ENCODE measurements at regions not wholly inside any gene's neighbourhood (a gene's known extent, or its start where the extent isn't known, plus 50 kb on each side); places are given as distances from the start of the nearest gene placed in this dataset.

DNA sequence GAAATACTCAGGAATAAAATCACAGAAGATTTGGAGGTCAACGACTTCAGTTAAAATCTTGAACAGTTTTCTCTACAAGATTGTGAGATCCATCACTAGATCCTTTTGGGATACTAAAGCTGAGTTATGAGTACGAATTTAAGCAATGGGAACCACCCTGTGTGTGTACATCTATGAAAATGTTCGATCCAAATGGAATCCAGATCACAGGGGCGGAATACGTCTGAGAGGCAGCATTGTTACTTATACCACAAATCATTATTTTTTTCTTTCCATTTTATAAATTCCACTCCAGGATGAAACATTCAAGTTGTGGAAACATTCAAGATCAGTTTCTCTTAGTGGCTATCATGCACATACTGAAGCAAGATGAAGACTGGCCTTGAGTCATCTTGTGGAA, 239.3 kb upstream of the PAPPA start:
- DNase-seq (ENCODE audit: low read depth), result no peak

DNA sequence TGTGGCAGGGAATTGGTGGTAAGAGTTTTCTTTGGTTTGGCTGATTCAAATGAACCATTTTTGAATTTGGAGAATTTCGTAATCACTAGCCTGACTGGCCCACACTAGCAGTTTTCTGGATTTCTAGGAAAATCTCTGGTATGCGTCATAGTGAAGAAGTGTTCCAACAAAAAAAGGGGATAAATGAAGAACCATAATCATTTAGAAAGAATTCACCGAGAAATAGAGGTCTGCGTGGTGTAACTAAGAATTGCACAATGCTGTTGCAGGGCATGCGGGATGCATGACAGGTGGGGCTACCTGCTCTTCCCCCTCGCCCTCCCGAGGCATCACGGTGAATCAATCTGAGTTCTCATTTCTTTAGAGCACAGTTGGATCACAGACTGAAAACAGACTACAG, 232.3 kb upstream of the PAPPA start:
- DNase-seq (ENCODE audit: low read depth), result peak; percentile 30

DNA sequence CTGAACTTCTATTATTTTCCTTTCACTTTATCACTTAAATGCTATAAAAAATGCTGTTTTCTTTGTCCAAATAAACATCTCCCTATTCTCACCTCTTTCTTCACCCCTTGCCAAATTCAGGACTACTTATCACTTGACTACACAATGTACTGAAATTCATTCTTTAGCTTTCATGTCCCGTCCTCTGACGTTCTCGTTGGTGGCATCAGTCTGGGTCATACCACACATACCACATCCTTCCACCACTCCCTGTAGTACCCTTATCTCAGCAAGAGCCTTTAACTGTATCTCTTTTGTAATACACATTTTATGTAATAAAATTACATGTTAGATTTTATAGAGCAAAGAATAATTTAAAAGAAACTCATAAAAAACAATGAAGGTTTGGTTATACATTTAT, 231.1 kb upstream of the PAPPA start:
- no peak for DNase-seq (ENCODE audit: low read depth)

DNA sequence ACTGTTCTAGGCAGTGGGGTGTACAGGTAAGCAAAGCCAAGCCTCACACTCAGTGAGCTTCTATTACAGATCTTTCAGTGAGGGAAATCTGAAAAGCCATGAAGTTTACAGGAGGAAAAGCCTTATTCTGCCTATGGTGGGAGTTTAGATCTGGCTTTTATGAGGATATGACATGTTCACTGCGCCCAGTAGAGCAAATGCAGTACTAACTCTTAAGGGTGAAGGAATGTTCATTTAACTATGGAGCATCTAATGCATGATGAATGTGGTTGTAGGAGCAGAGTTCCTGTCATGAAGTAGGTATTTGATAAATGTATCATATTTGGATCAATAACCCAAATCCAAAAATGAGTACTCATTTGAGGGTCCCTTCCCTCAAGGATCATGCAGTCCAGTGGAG, 230.2 kb upstream of the PAPPA start:
- no peak for DNase-seq (ENCODE audit: low read depth)

DNA sequence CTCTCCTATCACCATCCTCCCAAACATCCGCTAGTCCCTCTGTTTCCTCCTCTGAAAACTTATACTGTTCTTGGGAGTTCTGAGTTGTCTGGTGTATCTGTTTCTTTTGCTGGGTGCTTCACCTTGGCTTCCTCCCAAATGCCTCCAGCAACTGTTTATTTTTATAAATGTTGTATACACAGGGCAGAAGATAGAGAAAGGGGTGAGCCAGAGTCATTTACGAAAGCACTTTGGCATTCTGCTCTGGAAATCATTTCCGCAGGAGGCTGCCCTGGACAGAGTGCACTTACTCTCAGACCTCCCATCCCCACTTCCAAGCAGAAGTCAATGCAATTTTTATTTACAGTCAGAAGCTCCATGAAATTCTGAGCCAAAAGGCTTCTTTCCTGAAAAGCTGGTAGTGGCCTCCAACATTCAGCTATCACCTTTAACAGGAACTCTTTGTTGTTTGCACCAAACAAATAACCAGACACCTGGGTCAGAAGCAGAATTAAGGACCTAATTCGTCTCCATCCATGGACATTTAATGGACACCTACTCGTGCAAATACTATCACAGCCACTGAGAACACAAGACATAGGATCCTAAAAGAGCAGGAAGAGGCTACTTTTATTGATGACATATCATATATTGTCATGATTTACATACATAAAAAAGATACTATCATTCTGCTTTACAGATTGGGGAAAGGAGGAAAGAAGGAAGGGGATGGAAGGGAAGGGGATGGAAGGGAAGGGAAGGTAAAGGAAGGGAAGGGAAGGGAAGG, 229.5 kb upstream of the PAPPA start:
- peak; percentile 40 for DNase-seq (ENCODE audit: low read depth)

DNA sequence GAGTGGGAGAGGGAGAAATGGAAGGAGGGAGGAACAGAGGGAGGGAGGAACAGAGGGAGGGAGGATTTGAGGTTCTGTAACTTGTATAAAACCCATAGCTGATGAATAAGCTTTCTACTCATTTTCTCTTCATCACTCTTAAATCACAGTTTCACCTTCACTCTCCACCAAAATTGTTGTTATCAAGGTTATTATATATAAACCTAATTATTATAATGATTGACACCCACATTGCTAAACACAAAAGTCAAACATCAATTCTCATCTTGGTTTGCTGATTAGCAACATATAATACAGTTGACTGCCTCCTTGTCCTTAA, 229.0 kb upstream of the PAPPA start:
- no peak for DNase-seq (ENCODE audit: low read depth)

DNA sequence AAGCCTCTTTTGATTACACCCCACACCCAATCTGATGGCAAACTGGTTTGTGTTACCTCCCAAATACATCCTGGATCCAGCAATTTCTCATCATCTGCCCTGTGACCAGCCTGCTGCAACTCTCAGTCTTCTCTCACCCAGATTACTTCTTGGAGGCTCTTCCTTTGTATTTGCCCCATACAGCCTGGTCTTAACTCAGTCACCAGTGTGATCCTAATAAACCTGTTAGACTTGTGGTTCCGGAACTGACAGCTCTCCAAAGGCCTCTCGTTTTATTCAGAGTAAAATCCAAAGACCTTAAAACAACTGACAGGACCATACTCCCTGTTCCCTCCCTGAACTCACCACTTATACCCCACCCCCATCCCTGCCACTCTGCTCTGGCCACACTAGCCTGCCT, 228.2 kb upstream of the PAPPA start:
- DNase-seq (ENCODE audit: low read depth), result no peak

DNA sequence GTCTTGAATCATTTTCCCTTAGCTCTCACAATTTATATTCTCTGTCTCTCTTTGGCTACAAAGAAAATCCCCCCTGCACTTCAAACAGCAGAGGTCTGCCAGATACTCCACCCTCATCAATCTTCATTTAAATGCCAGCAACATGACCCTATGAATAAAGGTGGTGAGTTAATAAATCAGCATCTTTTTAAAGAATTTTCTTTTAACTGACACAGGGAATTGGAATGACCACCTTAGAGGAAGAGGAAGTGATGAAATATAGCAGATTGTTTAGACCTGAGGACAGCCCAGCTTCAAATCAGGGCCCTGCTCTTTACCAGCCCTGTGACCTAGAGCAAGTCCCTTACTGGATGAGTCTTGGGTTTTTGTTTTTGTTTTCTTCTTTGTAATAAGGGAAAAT, 223.1 kb upstream of the PAPPA start:
- DNase-seq (ENCODE audit: low read depth), result no peak

DNA sequence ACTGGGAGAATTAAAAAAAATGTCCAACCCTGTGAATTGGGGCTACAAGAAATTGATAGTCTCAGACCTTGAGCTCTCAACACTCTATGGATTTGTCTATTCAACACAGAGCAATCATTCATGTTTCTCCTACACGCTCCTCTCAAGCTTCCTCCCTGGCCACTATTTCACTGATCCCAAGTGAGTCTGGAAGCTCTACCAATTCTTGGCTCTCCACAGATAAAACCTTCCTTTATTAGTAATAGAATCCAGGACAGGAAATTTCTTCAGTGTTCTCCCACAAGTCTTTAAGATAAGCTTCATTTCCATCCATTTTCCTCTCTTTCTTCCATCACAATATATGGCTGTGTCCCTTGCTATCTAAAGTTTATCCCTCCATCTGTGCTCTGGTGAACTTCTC, 215.1 kb upstream of the PAPPA start:
- no peak for DNase-seq (ENCODE audit: low read depth)

DNA sequence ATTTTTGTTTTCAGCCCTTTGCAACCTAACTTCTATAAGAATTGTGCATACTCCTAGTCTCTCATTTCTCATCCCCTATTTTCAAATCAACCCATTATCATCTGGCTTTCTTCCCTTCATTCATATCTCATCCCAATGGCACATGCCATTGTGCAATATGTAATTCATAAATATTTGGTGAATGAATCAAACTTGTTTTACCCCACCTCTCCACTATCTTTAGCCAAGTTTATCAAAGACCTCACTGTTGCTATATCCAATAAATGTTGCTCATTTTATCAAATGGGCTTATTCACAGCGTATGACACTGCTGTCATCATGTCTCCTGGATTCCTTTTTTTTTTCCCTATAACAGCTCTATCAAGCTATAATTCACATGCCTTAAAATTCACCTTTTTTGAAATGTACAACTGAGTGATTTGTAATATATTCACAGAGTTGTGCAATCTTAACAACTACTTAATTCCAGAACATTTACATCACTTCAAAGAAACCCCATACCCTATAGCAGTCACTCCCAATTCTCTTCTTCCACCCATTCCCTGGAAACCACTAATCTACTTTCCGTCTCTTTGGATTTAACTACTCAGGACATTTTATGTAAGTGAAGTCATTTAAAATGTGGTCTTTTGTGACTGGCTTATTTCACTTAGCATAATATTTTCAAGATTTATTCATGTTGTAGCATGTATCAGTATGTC, 214.4 kb upstream of the PAPPA start:
- DNase-seq (ENCODE audit: low read depth), result no peak

DNA sequence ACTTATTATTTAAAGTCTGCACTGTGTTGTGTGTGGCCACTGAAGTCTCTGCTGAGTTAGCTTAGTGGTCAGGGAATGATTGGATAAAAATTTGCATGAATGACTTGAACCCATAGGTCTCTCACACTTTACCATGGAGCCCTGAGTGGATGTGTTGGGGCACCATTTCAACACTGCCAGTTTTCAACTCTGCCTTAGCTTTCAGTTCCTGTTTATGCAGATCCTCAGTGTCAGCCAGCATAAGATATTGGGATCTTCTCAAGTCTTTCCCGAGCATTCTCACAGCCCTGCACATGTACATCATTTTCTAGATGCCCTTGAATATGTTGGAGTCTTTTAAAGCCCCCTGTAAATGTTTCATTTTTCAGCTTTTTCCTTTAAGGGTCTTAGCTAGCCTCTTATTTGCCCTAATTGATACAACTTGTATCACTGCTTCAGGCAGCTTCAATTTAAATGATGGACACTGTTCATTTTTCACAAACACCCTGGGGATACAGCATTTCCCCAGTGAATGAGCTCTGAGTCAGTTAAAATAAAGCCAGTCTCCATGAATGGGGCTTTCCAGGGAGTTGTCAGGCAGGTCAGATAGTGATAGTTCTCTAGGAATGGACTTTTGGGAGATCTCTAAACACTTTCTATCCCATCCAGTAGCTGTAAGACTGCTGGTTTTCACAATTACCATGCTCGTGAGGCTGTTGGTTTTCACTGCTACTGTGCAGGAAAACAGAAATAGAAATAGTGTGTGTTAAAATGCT, 211.9 kb upstream of the PAPPA start:
- peak; percentile 30 for DNase-seq (ENCODE audit: low read depth)

DNA sequence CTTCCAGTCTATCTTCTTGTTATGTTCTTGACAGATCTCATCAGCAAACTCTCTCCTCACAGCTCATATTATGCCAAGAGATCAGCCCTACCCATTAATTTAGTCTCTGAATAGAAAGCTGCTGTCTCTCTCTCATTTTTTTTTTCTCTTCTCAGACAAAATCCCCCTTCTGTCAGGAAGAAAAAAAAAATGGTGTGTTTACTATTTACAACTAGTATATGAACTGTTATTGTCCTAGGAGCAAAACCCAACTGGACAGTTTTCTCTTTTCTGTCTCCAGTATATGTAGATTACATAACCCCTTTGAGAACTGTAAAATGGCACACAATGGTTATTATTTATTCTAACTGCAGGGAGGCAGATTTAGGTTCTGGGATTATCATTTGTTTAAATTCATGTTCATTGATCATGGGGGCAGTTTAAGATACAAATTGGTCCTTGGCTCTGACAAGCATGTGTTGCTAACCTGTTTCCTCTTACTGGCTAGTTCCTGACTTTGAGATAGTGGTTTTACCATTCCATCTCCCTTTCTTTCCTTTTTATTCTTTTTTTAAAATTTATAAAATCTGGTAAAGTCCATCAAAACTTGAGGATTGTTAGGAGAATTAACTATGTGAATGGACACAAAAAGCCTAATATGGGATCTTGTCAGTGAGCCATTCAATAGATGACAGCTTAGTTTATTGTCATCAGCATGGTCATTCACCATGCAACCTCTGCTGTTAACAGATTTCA, 210.0 kb upstream of the PAPPA start:
- DNase-seq (ENCODE audit: low read depth), result peak; percentile 40

DNA sequence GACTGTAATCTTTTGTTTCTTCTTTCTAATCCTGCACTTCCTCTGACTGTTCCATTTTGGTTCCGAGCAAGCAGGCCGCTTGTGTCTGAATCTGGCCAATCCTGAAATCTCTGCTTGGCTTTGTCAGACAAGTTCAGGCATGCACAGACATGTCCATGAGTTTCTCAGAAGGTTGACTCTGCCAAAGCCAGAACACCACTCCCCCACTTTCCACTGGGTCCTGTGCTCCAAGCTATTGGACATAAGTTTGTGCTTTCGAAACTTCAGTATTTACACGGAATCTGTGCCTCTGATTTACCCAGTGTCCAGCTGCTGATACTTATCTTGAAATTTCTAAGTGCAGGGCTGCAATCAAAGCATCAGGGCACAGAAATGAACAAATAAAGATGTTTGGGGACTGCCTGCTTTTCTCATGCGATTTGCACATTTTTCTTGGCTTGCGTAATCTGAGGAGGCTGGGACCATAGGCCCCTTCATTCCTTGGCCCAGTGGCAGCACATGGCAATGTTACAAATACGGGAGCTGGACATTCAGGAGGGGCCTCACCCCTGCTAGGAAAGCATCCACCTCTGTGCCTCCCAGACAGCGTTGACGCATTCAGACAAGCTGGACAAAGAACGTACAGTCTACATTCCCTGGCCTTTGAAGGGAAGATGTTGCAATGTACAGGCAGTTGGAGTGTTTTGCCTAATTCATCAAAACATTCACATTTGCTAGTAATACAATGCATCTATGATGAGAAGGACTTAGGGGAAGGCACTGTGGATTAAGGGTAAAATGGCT, 209.2 kb upstream of the PAPPA start:
- DNase-seq (ENCODE audit: low read depth), result peak; percentile 96

DNA sequence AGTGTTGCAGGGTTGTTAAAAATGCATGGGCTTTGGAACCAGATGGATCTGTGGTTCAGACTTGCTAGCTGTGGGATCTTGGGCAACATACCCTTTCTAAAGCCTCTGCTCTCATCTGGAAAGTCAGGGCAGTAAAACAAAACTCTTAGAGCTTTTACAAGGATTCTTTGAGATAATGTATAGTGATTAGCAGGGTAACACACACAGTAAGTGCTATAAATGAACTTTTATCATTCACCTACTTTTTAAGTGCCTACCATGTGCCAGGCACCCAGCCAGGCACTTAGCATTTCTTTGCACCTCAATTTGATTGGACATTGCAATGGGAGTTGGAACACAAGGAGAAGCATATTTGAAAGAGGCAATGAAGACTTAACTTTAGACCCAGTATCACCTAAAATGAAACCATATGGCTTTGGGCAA, 208.6 kb upstream of the PAPPA start:
- no peak for DNase-seq (ENCODE audit: low read depth)

DNA sequence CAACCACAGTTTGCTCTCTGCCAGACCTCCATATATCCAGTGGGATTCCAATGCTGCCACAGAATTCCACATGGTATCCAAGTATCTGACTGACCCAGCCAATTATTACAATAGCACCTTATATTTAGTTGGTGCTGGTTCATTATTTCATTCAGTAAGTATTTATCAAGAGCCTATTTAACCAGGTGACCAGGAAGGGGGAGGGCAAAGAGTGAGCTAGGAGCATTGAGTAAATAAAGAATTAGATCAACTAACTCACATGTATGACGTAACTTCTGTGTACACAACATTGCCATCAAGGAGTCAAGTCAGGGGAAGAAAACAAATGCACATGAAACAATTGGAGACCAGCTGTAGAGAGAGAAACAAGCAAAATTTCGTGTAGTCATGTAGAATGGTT, 207.1 kb upstream of the PAPPA start:
- peak; percentile 76 for DNase-seq (ENCODE audit: low read depth)

DNA sequence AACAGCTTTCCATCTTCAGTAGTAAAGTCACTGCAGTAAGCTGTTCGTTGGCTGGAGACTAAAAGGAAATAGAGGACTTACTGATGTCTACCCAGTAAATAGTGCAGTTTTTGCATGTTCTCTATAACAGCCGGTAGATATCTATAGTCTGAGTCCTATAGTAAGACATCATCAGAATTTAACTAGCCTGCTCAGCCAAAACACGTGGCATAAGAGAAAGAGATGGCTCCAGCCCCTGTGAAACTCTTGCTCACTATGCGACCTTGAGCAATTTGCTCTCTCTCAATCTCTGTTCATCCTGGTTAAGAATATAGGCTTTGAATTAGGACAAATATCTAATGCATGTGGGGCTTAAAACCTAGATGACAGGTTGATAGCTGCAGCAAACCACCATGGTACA, 201.6 kb upstream of the PAPPA start:
- no peak for DNase-seq (ENCODE audit: low read depth)

DNA sequence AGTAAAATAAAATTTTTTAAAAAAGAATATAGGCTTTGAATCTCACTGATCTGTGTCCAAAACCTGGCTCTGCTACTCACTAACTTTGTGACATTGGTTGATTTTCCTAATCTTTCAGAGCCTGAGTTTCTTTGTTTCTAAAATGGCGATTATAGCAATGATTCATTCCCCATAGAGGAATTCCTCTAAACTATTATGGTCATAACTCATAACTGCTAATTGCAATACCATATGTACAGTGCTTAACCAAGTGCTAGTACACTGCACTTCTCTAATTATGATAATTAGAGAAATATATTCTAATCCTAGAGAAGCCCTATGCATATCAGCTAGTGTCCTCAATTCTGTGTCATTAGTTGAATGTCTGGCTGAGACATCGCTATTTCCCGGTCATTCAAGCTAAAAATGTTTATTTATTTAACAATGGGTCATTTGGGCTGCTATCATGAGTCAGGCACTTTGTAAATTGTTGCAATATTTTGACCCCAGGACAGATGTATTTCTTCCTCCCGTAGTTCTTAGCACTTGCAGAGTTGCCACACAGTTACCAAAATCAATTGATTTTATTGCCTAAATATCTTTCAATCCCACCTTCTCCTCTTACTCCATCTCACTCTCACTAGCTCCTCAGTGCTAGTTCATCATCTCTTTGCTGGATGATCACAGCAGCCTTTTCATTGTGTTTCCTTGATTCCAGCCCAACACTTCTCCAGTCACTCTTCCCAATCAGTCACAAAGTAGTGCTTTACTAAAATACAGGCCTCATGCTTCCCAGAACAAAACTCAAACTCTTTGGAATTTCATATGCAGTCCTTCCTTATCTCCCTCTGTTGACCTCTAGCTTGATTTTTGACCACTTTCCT, 200.9 kb upstream of the PAPPA start:
- no peak for DNase-seq (ENCODE audit: low read depth)

DNA sequence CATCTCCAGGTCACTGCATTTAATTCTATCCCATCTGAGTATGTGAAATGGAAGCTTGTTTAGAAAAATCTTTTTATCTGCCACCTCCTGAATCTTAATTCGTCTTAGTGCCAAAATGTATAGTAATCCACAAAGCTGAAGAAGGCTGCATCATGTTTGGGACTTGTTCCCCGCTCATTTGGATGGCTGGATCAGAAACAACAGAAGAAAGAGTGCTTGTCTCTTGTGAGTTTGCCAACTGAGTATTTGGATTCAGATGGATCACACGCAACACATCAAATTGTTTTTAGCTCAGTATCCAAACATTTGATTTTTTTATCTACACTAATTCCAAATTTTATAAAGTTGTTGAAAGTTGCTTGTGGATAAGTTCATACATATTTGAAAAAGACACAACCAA, 197.2 kb upstream of the PAPPA start:
- no peak for DNase-seq (ENCODE audit: low read depth)

DNA sequence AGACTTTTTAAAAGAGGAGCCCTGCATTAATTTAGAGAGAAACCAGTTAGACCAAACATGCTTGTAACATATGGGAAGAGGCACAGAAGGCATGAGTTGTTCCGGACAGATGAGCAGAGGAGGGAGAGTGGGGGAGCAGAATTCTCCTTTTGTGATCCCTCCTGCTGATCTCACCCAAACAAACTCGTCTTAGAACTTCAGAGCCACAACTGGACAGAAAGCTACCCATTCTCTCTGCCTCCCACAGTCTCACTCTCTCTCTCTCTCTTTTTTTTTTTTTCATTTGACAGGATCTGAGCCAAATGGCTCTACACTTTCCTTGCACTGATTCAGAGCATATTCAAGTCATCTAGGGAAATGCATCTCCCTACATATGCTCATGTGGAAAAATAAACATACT, 196.0 kb upstream of the PAPPA start:
- no peak for DNase-seq (ENCODE audit: low read depth)

DNA sequence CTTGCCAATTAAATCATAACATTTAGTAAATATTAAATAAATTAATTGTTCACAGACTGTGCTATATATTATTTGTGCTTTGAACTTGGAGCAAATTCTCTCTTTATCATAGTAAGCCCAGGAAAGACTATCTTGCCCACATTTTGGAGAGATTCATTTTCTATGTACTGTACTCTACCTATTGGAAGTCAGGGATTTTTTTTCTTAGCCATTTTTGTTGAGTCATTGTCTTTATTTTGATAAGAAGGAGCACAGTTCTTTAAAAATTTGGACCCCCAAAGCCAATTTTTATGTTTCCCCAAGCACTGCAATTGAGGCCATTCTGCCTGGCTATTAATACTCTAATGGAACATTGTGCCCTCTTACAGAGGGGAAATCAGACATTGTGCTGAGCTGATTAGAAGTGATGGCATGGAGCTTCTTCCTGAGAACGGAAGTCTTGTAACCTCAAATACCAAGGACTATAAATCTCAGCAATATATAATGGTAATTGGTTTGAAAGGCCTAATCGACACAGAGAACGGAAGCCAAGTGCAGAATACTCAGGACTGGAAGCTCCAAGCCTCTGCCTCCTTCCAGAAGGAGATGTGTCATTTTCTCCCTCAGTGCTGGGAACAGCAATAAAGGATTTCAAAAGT, 188.8 kb upstream of the PAPPA start:
- no peak for DNase-seq (ENCODE audit: low read depth)
